ENCODE measurements at regions not wholly inside any gene's neighbourhood (a gene's known extent, or its start where the extent isn't known, plus 50 kb on each side); places are given as distances from the start of the nearest gene placed in this dataset.

DNA sequence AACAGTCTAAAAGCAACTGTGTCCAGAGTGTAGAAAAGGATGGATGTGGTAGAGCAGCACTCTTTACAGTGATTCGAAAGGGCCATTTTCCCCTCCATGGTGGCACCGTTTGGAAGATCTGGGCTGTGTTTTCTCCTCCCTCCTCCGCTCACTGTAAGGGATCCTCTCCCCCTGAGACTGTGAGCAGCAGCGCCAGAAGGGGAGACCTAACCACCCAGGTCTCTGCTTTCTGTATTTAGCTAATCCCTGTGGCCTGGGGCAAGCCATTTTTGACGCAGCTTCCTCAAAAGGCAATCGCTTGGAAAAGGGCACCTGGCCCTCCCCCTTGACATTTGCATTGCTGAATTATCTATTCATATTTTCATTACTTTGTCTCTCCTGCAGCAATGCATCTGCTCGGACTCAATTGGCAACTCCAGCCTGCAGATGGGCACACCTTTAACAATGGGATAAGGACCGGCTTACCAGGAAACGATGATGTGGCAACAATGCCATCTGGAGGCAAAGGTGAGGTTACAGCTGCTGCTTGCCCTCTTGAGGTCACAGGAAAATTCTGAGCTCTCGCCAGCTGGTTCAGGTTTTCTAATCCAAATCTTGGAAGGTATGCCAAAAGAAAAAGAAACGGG, 244.3 kb upstream of the WWC1 start:
- H2AFZ ChIP-seq (ENCODE audit: low read length) = no peak overlapping the region

GRCh38 chr5:168047669-168048111, 243.8 kb upstream of the WWC1 start:
- H3K4me2 ChIP-seq (ENCODE audit: insufficient read depth, low read length) = no peak overlapping the region
- no peaks in the 10 kb centered on the region for H3K79me2 ChIP-seq (ENCODE audit: insufficient read depth, low read length)
- no peaks in the 10 kb centered on the region for H4K20me1 ChIP-seq (ENCODE audit: insufficient read depth, low read length)
- TF ChIP-seq, protein P1, sequence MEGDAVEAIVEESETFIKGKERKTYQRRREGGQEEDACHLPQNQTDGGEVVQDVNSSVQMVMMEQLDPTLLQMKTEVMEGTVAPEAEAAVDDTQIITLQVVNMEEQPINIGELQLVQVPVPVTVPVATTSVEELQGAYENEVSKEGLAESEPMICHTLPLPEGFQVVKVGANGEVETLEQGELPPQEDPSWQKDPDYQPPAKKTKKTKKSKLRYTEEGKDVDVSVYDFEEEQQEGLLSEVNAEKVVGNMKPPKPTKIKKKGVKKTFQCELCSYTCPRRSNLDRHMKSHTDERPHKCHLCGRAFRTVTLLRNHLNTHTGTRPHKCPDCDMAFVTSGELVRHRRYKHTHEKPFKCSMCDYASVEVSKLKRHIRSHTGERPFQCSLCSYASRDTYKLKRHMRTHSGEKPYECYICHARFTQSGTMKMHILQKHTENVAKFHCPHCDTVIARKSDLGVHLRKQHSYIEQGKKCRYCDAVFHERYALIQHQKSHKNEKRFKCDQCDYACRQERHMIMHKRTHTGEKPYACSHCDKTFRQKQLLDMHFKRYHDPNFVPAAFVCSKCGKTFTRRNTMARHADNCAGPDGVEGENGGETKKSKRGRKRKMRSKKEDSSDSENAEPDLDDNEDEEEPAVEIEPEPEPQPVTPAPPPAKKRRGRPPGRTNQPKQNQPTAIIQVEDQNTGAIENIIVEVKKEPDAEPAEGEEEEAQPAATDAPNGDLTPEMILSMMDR (IDR thresholded peaks at IDR 0.05; ENCODE audit: extremely low read depth, low read depth, low read length) = no peak
- no peak for DNase-seq (ENCODE audit: insufficient read length, low spot score, missing footprints)
- H3K36me3 ChIP-seq (ENCODE audit: insufficient read depth, low read length) = no peaks in the 10 kb centered on the region
- no peak overlapping the region for H3K27ac ChIP-seq (ENCODE audit: low read depth, low read length)
- H3K27me3 ChIP-seq (ENCODE audit: insufficient read depth, low read length) = no peaks in the 10 kb centered on the region
- H3K9me3 ChIP-seq (ENCODE audit: low read depth, low read length) = no peaks in the 10 kb centered on the region
- no peak overlapping the region for H2AFZ ChIP-seq (ENCODE audit: low read length)
- H3K4me3 ChIP-seq (ENCODE audit: insufficient read depth, low read length) = no peak overlapping the region
- H3K4me1 ChIP-seq (ENCODE audit: insufficient read depth, low read length) = no peaks in the 10 kb centered on the region

More for the DNA sequence above, 244.3 kb upstream of the WWC1 start:
- Histone ChIP-seq H3K4me1 (ENCODE audit: insufficient read depth, low read length) (no peaks in the 10 kb centered on the region), H3K27me3 (ENCODE audit: insufficient read depth, low read length) (no peaks in the 10 kb centered on the region), H3K27ac (ENCODE audit: low read depth, low read length) (no peak overlapping the region), H3K4me3 (ENCODE audit: insufficient read depth, low read length) (no peak overlapping the region), H3K9me3 (ENCODE audit: low read depth, low read length) (no peaks in the 10 kb centered on the region), H3K79me2 (ENCODE audit: insufficient read depth, low read length) (no peaks in the 10 kb centered on the region), H3K4me2 (ENCODE audit: insufficient read depth, low read length) (no peak overlapping the region), H3K36me3 (ENCODE audit: insufficient read depth, low read length) (no peaks in the 10 kb centered on the region), H4K20me1 (ENCODE audit: insufficient read depth, low read length) (no peaks in the 10 kb centered on the region)
- TF ChIP-seq, protein P1 (IDR thresholded peaks at IDR 0.05; ENCODE audit: extremely low read depth, low read depth, low read length) = peak; percentile 30
- DNase-seq (ENCODE audit: insufficient read length, low spot score, missing footprints) = no peak

DNA sequence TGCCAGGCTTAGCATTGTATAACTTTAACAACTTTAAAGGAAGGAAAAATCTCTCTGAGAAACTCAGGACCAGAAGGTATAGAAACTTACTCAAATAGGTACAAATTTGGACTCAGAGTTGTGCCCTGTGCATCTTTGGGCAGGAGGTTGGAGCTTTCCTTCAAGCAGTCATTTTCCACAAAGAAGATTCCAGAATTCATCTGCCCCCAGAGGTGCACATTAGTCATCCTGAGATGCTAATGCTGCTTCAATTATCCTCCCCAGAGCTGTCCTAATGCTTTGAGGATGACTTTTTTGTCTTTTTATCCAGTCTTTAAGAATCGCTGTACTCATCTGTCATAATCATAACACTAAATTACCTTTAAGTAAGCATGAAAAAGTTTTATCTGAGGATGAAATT, 243.0 kb upstream of the WWC1 start:
- DNase-seq (ENCODE audit: insufficient read length, low spot score, missing footprints) = no peak
- Histone ChIP-seq H3K4me1 (ENCODE audit: insufficient read depth, low read length) (no peaks in the 10 kb centered on the region), H2AFZ (ENCODE audit: low read length) (no peak overlapping the region), H3K79me2 (ENCODE audit: insufficient read depth, low read length) (no peaks in the 10 kb centered on the region), H4K20me1 (ENCODE audit: insufficient read depth, low read length) (no peaks in the 10 kb centered on the region), H3K9me3 (ENCODE audit: low read depth, low read length) (no peaks in the 10 kb centered on the region), H3K4me3 (ENCODE audit: insufficient read depth, low read length) (no peak overlapping the region), H3K4me2 (ENCODE audit: insufficient read depth, low read length) (no peak overlapping the region), H3K36me3 (ENCODE audit: insufficient read depth, low read length) (no peaks in the 10 kb centered on the region), H3K27ac (ENCODE audit: low read depth, low read length) (no peak overlapping the region), H3K27me3 (ENCODE audit: insufficient read depth, low read length) (no peaks in the 10 kb centered on the region)
- TF ChIP-seq, protein P1 (IDR thresholded peaks at IDR 0.05; ENCODE audit: extremely low read depth, low read depth, low read length) = no peak

- no peaks in the 10 kb centered on the region for H3K27me3 ChIP-seq (ENCODE audit: insufficient read depth, low read length)
- H2AFZ ChIP-seq (ENCODE audit: low read length) = no peak overlapping the region
- H4K20me1 ChIP-seq (ENCODE audit: insufficient read depth, low read length) = no peaks in the 10 kb centered on the region
- TF ChIP-seq, protein P1 (IDR thresholded peaks at IDR 0.05; ENCODE audit: extremely low read depth, low read depth, low read length) = no peak
- no peak overlapping the region for H3K4me3 ChIP-seq (ENCODE audit: insufficient read depth, low read length)
- H3K4me2 ChIP-seq (ENCODE audit: insufficient read depth, low read length) = no peak overlapping the region
- H3K27ac ChIP-seq (ENCODE audit: low read depth, low read length) = no peak overlapping the region
- no peaks in the 10 kb centered on the region for H3K36me3 ChIP-seq (ENCODE audit: insufficient read depth, low read length)
- DNase-seq (ENCODE audit: insufficient read length, low spot score, missing footprints) = no peak
- H3K4me1 ChIP-seq (ENCODE audit: insufficient read depth, low read length) = no peaks in the 10 kb centered on the region
- H3K9me3 ChIP-seq (ENCODE audit: low read depth, low read length) = no peaks in the 10 kb centered on the region
- H3K79me2 ChIP-seq (ENCODE audit: insufficient read depth, low read length) = no peaks in the 10 kb centered on the region
These were observed 238.8 kb upstream of the WWC1 start for GRCh38 chr5:168052686-168053085.
